Spleen (tissue), 11 donors: ENCODE measurements at regions not wholly inside any gene's neighbourhood (a gene's known extent, or its start where the extent isn't known, plus 50 kb on each side); places are given as distances from the start of the nearest gene placed in this dataset.
"Not testable (repeated sequence)": the region's sequence is repeated elsewhere in the genome, so short reads cannot be mapped to it uniquely, and the experiment has no call there.

Source experiments
- DNase-seq: peaks from one replicate; pipeline ENCODE4 v3.0.0-alpha.2; 2020
- H3K27ac ChIP-seq, 8 donors: fragments of 200-600 bp; sonication (generic) in 7 of 8; 1 replicate in 4 of 8; 2 replicates in 4 of 8; pipeline versions ENCODE4 v1.5.0 to v1.8.0; 2016 to 2021; ENCODE audit warnings: inconsistent platforms in 4 of 8, mild to moderate bottlenecking in 4 of 8, moderate library complexity in 1 of 8
- H3K27me3 ChIP-seq, 7 donors: fragments of 200-600 bp; sonication (generic) in 6 of 7; replicated peaks in 1 of 7; 1 replicate in 4 of 7; 2 replicates in 3 of 7; pipeline versions ENCODE4 v1.5.0 to v1.8.0; 2016 to 2021; ENCODE audit warnings: inconsistent platforms in 3 of 7, mild to moderate bottlenecking in 1 of 7
- H3K36me3 ChIP-seq, 6 donors: fragments of 200-600 bp; sonication (generic) in 5 of 6; 1 replicate in 4 of 6; 2 replicates in 2 of 6; pipeline versions ENCODE4 v1.5.0 to v1.8.0; 2016 to 2021; ENCODE audit warnings: inconsistent platforms in 2 of 6
- H3K4me1 ChIP-seq, 6 donors: fragments of 200-600 bp; sonication (generic) in 5 of 6; 1 replicate in 3 of 6; 2 replicates in 3 of 6; pipeline versions ENCODE4 v1.5.0 to v1.8.0; 2016 to 2021; ENCODE audit warnings: inconsistent platforms in 3 of 6
- H3K4me3 ChIP-seq, 8 donors: fragments of 200-600 bp; sonication (generic) in 7 of 8; 1 replicate in 4 of 8; 2 replicates in 4 of 8; pipeline versions ENCODE4 v1.5.0 to v1.8.0; 2016 to 2021; ENCODE audit warnings: inconsistent platforms in 4 of 8, mild to moderate bottlenecking in 4 of 8, moderate library complexity in 2 of 8
- H3K9me3 ChIP-seq, 8 donors: fragments of 200-600 bp; sonication (generic) in 7 of 8; 1 replicate in 4 of 8; 2 replicates in 4 of 8; pipeline versions ENCODE4 v1.5.0 to v1.8.0; 2016 to 2021; ENCODE audit warnings: inconsistent platforms in 4 of 8
- POLR2A ChIP-seq, 3 donors: fragments of 450-650 bp; IDR thresholded peaks; one replicate each; pipeline ENCODE4 v1.5.1; 2017; ENCODE audit warnings: antibody characterized with exemption in 3 of 3, mild to moderate bottlenecking in 1 of 3
- POLR2AphosphoS5 ChIP-seq, 3 donors: sonication (generic); formaldehyde crosslinking; IDR thresholded peaks; one replicate each; pipeline ENCODE4 v1.5.1; 2017; ENCODE audit warnings: antibody characterized with exemption in 3 of 3
- WGBS, 5 donors: extraction: QIAGEN DNeasy Blood & Tissue Kit in 3 of 5; methylation state at CpG; one replicate each; pipeline versions ENCODE4 v1.1.5 to v1.1.7; 2013 to 2018; 5-methylcytosine and 5-hydroxymethylcytosine counted together
- intact Hi-C: fragments of 100-400 bp; cut with DNase I; formaldehyde crosslinking; loops from one replicate; pipeline ENCODE4 v1.15.0; 2023; ENCODE audit warnings: low total_unique reads
- TF ChIP-seq, protein P1 (sequence below), 11 experiments: fragments of 200-600 bp in 7 of 11; fragments of 450-650 bp in 4 of 11; sonication (generic) in 4 of 11; IDR thresholded peaks in 8 of 11; conservative IDR thresholded peaks in 3 of 11; 1 replicate in 7 of 11; 2 replicates in 4 of 11; pipeline versions ENCODE4 v1.4.0 to v1.8.0; 2016 to 2021; ENCODE audit warnings: antibody characterized with exemption in 11 of 11, inconsistent platforms in 4 of 11, mild to moderate bottlenecking in 1 of 11
- donor health status: healthy with polysubstance abuse.
- donor health status: DM: no; HTN: no; CAD: no; lungs with moderate emphysema.
- donor health status: DM: no; HTN: no; CAD: no.
- donor health status: Bipolar disorder and iron deficiency.
- donor health status: healthy.
- donor health status: DM: no; HTN: no; CAD: no.
- donor health status: DM: yes; HTN: yes; CAD: no.

DNA sequence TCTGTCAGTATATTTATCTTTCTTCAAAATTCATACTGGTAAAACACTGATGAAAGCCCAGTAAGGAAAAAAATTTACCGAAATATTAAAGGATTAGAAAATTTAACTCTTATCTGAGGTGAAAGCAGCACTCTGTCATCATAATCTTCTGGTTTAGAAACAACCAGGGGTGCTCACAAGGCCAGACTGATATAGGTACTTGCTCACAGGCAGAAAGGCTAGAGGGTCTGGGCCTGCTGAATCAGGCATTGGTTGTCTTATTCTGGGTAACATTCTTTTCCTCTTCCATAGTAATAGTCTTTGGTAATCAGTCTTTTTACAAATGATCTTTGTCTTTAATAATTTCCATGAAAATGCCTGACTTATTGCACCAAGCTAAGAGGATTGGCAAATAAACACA is 221.4 kb upstream of the TFPI start:
- H3K9me3 ChIP-seq, result peaks cover 0 to 7% (median 0%) of the 10 kb centered on the region in 8 donors
- H3K36me3 ChIP-seq, result no peaks in the 10 kb centered on the region
- H3K27ac ChIP-seq, result no peak overlapping the region
- TF ChIP-seq, protein P1, sequence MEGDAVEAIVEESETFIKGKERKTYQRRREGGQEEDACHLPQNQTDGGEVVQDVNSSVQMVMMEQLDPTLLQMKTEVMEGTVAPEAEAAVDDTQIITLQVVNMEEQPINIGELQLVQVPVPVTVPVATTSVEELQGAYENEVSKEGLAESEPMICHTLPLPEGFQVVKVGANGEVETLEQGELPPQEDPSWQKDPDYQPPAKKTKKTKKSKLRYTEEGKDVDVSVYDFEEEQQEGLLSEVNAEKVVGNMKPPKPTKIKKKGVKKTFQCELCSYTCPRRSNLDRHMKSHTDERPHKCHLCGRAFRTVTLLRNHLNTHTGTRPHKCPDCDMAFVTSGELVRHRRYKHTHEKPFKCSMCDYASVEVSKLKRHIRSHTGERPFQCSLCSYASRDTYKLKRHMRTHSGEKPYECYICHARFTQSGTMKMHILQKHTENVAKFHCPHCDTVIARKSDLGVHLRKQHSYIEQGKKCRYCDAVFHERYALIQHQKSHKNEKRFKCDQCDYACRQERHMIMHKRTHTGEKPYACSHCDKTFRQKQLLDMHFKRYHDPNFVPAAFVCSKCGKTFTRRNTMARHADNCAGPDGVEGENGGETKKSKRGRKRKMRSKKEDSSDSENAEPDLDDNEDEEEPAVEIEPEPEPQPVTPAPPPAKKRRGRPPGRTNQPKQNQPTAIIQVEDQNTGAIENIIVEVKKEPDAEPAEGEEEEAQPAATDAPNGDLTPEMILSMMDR (IDR thresholded peaks at IDR 0.05 in 8 of 11, conservative IDR thresholded peaks at IDR 0.05 in 3 of 11), result no peak
- TF ChIP-seq POLR2AphosphoS5 (IDR thresholded peaks at IDR 0.05) (no peak), POLR2A (IDR thresholded peaks at IDR 0.05) (no peak)
- no peaks in the 10 kb centered on the region for H3K4me1 ChIP-seq
- H3K4me3 ChIP-seq, result no peak overlapping the region
- WGBS, 5 donors, result 74 to 91% (median 86%) methylated on average over 1 of the region's 1 CpG
- intact Hi-C loops, result no loop called here
- DNase-seq, result no peak
- H3K27me3 ChIP-seq, result no peaks in the 10 kb centered on the region

DNA sequence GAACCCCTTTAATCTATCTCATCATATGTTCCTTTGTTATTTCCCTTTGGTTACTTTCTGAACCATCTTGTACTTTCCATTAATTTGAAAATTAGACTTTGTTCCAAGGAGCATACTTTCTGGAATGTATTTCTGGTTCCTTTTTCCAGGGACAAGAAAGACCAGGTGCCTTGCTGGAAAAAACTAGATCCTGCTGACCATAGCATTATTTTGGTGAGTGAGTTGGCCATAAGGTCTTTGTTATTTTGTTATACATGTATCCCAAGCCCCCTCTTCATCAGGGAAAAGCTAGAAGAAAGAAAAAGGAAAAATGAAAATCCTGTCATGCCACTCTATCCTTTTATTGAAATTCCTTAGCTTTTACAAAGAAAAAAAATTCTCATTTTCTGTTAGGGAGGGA is 228.1 kb upstream of the TFPI start:
- intact Hi-C loops, result no loop called here
- no peak overlapping the region for H3K4me3 ChIP-seq
- H3K9me3 ChIP-seq, result peaks cover 0 to 7% (median 0%) of the 10 kb centered on the region in 8 donors
- no peak overlapping the region for H3K27ac ChIP-seq
- no peak for TF ChIP-seq POLR2A (IDR thresholded peaks at IDR 0.05)
- no peak for TF ChIP-seq POLR2AphosphoS5 (IDR thresholded peaks at IDR 0.05)
- TF ChIP-seq, protein P1 (IDR thresholded peaks at IDR 0.05 in 8 of 11, conservative IDR thresholded peaks at IDR 0.05 in 3 of 11), result no peak
- no peaks in the 10 kb centered on the region for H3K4me1 ChIP-seq
- no peak for DNase-seq
- no peaks in the 10 kb centered on the region for H3K27me3 ChIP-seq
- no peaks in the 10 kb centered on the region for H3K36me3 ChIP-seq

DNA sequence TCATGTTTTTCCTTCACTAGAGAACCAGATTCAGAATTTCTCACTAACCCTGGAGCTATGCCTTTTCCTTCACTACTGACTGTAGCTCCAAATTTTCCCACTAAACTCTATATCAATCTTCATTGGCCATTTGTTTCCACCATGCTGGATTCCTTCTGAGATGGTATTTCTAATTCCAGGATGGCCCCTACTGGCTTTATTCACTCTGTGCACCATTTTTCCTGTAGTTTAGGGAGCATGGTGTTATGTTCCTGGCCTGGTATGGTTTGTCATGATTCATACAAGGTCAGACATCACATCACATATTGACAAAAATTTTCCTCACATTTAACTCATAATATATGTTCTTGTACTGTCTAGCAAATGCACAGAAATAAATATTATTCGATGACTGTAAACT is 229.2 kb upstream of the TFPI start:
- intact Hi-C loops, result no loop called here
- Histone ChIP-seq H3K4me1 (no peaks in the 10 kb centered on the region), H3K4me3 (no peak overlapping the region), H3K27ac (no peak overlapping the region), H3K36me3 (no peaks in the 10 kb centered on the region), H3K27me3 (no peaks in the 10 kb centered on the region), H3K9me3 (peaks cover 0 to 10% (median 0%) of the 10 kb centered on the region in 8 donors)
- TF ChIP-seq, protein P1 (IDR thresholded peaks at IDR 0.05 in 8 of 11, conservative IDR thresholded peaks at IDR 0.05 in 3 of 11), result no peak
- TF ChIP-seq POLR2AphosphoS5 (IDR thresholded peaks at IDR 0.05) (no peak), POLR2A (IDR thresholded peaks at IDR 0.05) (no peak)
- WGBS, 5 donors, result 78 to 95% (median 83%) methylated on average over 1 of the region's 1 CpG
- DNase-seq, result no peak

DNA sequence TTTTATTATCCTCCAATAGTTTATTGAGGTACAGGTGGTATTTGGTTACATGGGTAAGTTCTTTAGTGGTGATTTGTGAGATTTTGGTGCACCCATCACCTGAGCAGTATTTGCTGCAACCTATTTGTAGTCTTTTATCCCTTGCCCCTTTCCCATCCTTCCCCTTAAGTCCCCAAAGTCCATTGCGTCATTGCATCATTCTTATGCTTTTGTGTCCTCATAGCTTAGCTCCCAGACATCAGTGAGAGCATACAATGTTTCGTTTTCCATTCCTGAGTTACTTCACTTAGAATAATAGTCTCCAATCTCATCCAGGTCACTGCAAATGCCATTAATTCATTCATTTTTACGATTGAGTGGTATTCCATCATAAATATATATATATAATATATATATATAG is 229.9 kb upstream of the TFPI start:
- H3K4me3 ChIP-seq, H3K36me3 ChIP-seq, H3K27me3 ChIP-seq, H3K4me1 ChIP-seq, intact Hi-C loops, H3K27ac ChIP-seq, DNase-seq: not testable (repeated sequence)
- WGBS, 5 donors, result 50 to 59% (median 55%) methylated on average over 3 of the region's 3 CpGs
- H3K9me3 ChIP-seq, result peaks cover 0 to 10% (median 0%) of the 10 kb centered on the region in 8 donors

DNA sequence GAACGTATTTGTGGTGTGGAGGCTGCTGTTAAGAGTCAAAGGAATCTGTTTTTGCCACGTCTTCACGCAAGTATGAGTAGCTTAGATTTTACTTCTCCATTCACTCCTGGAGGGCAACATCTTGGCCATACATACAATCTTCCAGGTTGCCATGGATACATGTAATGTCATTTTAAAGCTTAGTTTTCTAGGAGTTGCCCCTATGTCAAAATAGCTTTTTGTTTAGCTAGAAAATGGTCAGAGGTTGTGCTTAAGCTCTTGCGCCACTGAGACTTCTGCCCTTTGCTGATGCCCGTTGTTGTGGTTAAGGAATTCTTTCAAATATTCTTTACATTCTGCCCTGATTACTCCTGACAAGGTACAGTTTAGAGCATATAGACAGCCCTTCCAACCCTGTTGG is 245.4 kb upstream of the TFPI start:
- WGBS, 5 donors, result 82 to 94% (median 91%) methylated on average over 5 of the region's 5 CpGs
- Histone ChIP-seq H3K27me3 (no peaks in the 10 kb centered on the region), H3K4me3 (no peak overlapping the region), H3K36me3 (no peaks in the 10 kb centered on the region), H3K9me3 (peaks cover 5 to 63% (median 47%) of the 10 kb centered on the region in 8 donors), H3K27ac (no peak overlapping the region), H3K4me1 (no peaks in the 10 kb centered on the region)
- no peak for DNase-seq
- TF ChIP-seq POLR2AphosphoS5 (IDR thresholded peaks at IDR 0.05) (no peak), POLR2A (IDR thresholded peaks at IDR 0.05) (no peak)
- TF ChIP-seq, protein P1 (IDR thresholded peaks at IDR 0.05 in 8 of 11, conservative IDR thresholded peaks at IDR 0.05 in 3 of 11), result no peak
- intact Hi-C loops, result no loop called here
